SK-N-SH (cell line): ENCODE measurements at regions not wholly inside any gene's neighbourhood (a gene's known extent, or its start where the extent isn't known, plus 50 kb on each side); places are given as distances from the start of the nearest gene placed in this dataset.

ENCODE experiments used
- CTCF ChIA-PET: fragments of 300-600, 350-600 bp; formaldehyde crosslinking; extraction: SDS; loops from one replicate; lab custom pipeline; 2021; lab: Yijun Ruan, JAX
- POLR2A ChIA-PET: fragments of 350-600 bp; sonication (Branson Sonifier 250); formaldehyde crosslinking; extraction: SDS; loops from one replicate; lab custom pipeline; 2020; ENCODE audit warnings: antibody characterized with exemption, inconsistent platforms; lab: Yijun Ruan, JAX
- DNase-seq: peaks from one replicate; pipeline ENCODE4 v3.0.0; 2012
- H2AFZ ChIP-seq: fragments of 200-600 bp; sonication (generic); 2 replicates; pipeline ENCODE4 v1.8.1; 2016; ENCODE audit warnings: antibody characterized with exemption, mild to moderate bottlenecking, low read depth
- H3F3A ChIP-seq: fragments of 200-600 bp; sonication (generic); replicated peaks from 2 replicates; pipeline ENCODE3; 2016; ENCODE audit warnings: antibody characterized with exemption, mild to moderate bottlenecking; ENCODE audit not compliant: insufficient read depth
- H3K27ac ChIP-seq, 2 experiments: fragments of 200-500 bp in 1 of 2; fragments of 200-600 bp in 1 of 2; sonication (Bioruptor generic) in 1 of 2; sonication (generic), shearing (Covaris generic) in 1 of 2; 2 replicates each; pipeline versions ENCODE4 v1.5.1 to v1.6.1; 2014 to 2016; ENCODE audit warnings: low read depth in 2 of 2, inconsistent platforms in 1 of 2, low read length in 1 of 2, mild to moderate bottlenecking in 1 of 2, mixed read lengths in 1 of 2
- H3K27me3 ChIP-seq: fragments of 200-600 bp; sonication (generic), shearing (Covaris generic); 2 replicates; pipeline ENCODE4 v1.6.1; 2016; ENCODE audit warnings: mixed run types; ENCODE audit not compliant: insufficient read depth
- H3K36me3 ChIP-seq, 2 experiments: fragments of 200-500 bp in 1 of 2; fragments of 200-600 bp in 1 of 2; sonication (Bioruptor generic) in 1 of 2; sonication (generic) in 1 of 2; replicated peaks in 1 of 2; 2 replicates each; pipeline versions ENCODE3 to v1.5.1; 2014 to 2016; ENCODE audit warnings: low read length in 1 of 2, mild to moderate bottlenecking in 1 of 2; ENCODE audit not compliant: insufficient read depth in 2 of 2, control insufficient read depth in 1 of 2
- H3K4me1 ChIP-seq, 2 experiments: fragments of 200-500 bp in 1 of 2; fragments of 200-600 bp in 1 of 2; sonication (Bioruptor generic) in 1 of 2; sonication (generic), shearing (Covaris generic) in 1 of 2; 2 replicates each; pipeline versions ENCODE4 v1.5.1 to v1.6.1; 2014 to 2016; ENCODE audit warnings: low read depth in 1 of 2, low read length in 1 of 2, mixed run types in 1 of 2; ENCODE audit not compliant: insufficient read depth in 2 of 2, control insufficient read depth in 1 of 2
- H3K4me2 ChIP-seq: fragments of 200-600 bp; sonication (generic), shearing (Covaris generic); 2 replicates; pipeline ENCODE4 v1.6.1; 2017; ENCODE audit warnings: mixed run types
- H3K4me3 ChIP-seq, 2 experiments: fragments of 200-500 bp in 1 of 2; fragments of 200-600 bp in 1 of 2; sonication (Bioruptor generic) in 1 of 2; sonication (generic), shearing (Covaris generic) in 1 of 2; 2 replicates each; pipeline versions ENCODE4 v1.5.1 to v1.8.1; 2014 to 2016; ENCODE audit warnings: low read depth in 2 of 2, inconsistent platforms in 1 of 2, low read length in 1 of 2, mild to moderate bottlenecking in 1 of 2, mixed read lengths in 1 of 2, moderate library complexity in 1 of 2
- H3K79me2 ChIP-seq: fragments of 200-600 bp; sonication (generic); 2 replicates; pipeline ENCODE4 v1.8.1; 2017; ENCODE audit warnings: mild to moderate bottlenecking; ENCODE audit not compliant: insufficient read depth
- H3K9ac ChIP-seq: fragments of 200-600 bp; sonication (generic); 2 replicates; pipeline ENCODE4 v1.6.1; 2017; ENCODE audit warnings: mixed run types
- H3K9me2 ChIP-seq: fragments of 200-600 bp; sonication (generic); 2 replicates; pipeline ENCODE4 v1.6.1; 2017; ENCODE audit warnings: mixed run types
- H3K9me3 ChIP-seq: fragments of 200-600 bp; sonication (generic); 2 replicates; pipeline ENCODE4 v1.6.1; 2017; ENCODE audit warnings: mixed run types, mild to moderate bottlenecking, moderate library complexity
- H4K20me1 ChIP-seq: fragments of 200-600 bp; sonication (generic); 2 replicates; pipeline ENCODE4 v1.6.1; 2017; ENCODE audit warnings: mild to moderate bottlenecking, mixed run types; ENCODE audit not compliant: insufficient read depth
- CHD2 ChIP-seq: fragments of 150-350 bp; IDR thresholded peaks from 2 replicates; pipeline ENCODE4 v1.6.1; 2018; ENCODE audit warnings: low read length; ENCODE audit not compliant: partially characterized antibody
- ELF1 ChIP-seq: IDR thresholded peaks from 2 replicates; pipeline ENCODE4 v1.4.0; 2012
- EP300 ChIP-seq, 2 experiments: IDR thresholded peaks; 2 replicates each; pipeline versions ENCODE4 v1.4.0 to v1.6.1; 2012; ENCODE audit warnings: borderline replicate concordance in 1 of 2, low read depth in 1 of 2, low read length in 1 of 2
- FOSL2 ChIP-seq: IDR thresholded peaks from 2 replicates; pipeline ENCODE4 v1.4.0; 2012; ENCODE audit warnings: low read depth, mild to moderate bottlenecking, moderate library complexity, borderline replicate concordance
- FOXM1 ChIP-seq: IDR thresholded peaks from 2 replicates; pipeline ENCODE4 v1.4.0; 2012; ENCODE audit warnings: low read depth, mild to moderate bottlenecking
- GATA2 ChIP-seq: sonication (generic); formaldehyde crosslinking; IDR thresholded peaks from 2 replicates; pipeline ENCODE4 v1.5.0; 2020; ENCODE audit warnings: mild to moderate bottlenecking, missing genetic modification reagents
- JUND ChIP-seq: IDR thresholded peaks from 2 replicates; pipeline ENCODE4 v1.4.0; 2012
- NFIC ChIP-seq: IDR thresholded peaks from 2 replicates; pipeline ENCODE4 v1.4.0; 2012; ENCODE audit warnings: borderline replicate concordance
- POLR2AphosphoS5 ChIP-seq: IDR thresholded peaks from 2 replicates; pipeline ENCODE4 v1.6.1; 2012; ENCODE audit warnings: low read depth, low read length
- RAD21 ChIP-seq: IDR thresholded peaks from 2 replicates; pipeline ENCODE4 v1.6.1; 2012; ENCODE audit warnings: mild to moderate bottlenecking, low read length
- RCOR1 ChIP-seq: fragments of 150-350 bp; IDR thresholded peaks from 2 replicates; pipeline ENCODE4 v1.6.1; 2017; ENCODE audit warnings: antibody characterized with exemption, low read length
- RXRA ChIP-seq: IDR thresholded peaks from 2 replicates; pipeline ENCODE4 v1.4.0; 2012; ENCODE audit warnings: low read depth, mild to moderate bottlenecking, borderline replicate concordance
- TCF12 ChIP-seq: IDR thresholded peaks from 2 replicates; pipeline ENCODE4 v1.4.0; 2012
- WGBS: methylation state at CpG from one replicate; pipeline ENCODE4 v1.1.6; 2017; ENCODE audit warnings: low lambda C conversion rate; 5-methylcytosine and 5-hydroxymethylcytosine counted together
- TF ChIP-seq, protein P1 (sequence below): fragments of 150-350 bp; IDR thresholded peaks from 2 replicates; pipeline ENCODE4 v1.6.1; 2017; ENCODE audit warnings: antibody characterized with exemption, low read length, low read depth, borderline replicate concordance
- TF ChIP-seq, protein P2 (sequence below): IDR thresholded peaks from 2 replicates; pipeline ENCODE4 v1.4.0; 2012; ENCODE audit warnings: low read depth, borderline replicate concordance

DNA sequence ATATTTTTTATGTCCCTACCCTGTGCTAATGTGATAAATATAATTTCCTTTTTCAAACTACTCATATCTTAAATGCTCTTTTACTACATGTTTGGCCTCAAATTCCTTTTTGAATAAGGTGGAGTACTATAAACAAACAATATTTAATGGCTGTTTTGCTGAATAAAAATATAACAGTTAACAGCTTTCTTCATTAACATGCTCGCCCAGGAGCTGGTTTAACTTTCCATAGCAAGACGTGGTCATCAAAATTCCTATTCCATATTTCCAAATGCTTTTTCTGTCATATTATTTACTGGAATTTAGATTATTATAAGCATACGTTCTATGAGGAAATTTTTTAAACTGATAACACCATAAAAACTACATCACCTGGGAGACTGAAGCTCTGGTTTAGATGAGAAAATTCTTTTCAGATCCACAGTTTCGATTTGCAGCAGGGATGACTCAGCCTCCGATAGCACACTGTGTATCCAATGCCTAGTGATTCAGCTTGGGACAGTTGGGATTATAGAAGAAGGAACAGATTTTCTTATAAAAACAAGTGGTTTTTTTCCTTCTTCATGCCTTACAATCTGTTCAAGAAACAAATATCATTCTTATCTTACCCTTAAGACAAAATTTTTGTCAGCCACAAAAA is 129.1 kb downstream of the FBXO8 start:
- Histone ChIP-seq H3K9me2 (no peaks in the 10 kb centered on the region), H3K4me2 (peak overlapping the region; percentile 72), H3K9ac (peak overlapping the region; percentile 55), H3F3A (peaks cover 18% of the 10 kb centered on the region), H3K4me3 (peak overlapping the region; percentile 40 to 61), H3K79me2 (no peaks in the 10 kb centered on the region), H3K27me3 (no peaks in the 10 kb centered on the region), H2AFZ (peak overlapping the region; percentile 73), H3K27ac (peak overlapping the region; percentile 74 to 100), H3K36me3 (no peaks in the 10 kb centered on the region), H3K9me3 (no peaks in the 10 kb centered on the region), H3K4me1 (peaks cover 40 to 57% of the 10 kb centered on the region in 2 experiments; a peak in 3 of 4 replicates), H4K20me1 (no peaks in the 10 kb centered on the region)
- no peak for DNase-seq
- CTCF ChIA-PET: interaction anchor here (0.7 to 4.3 kb wide), 11 partner anchors 10 to 647 kb away, joined by 3 to 12 read pairs (median 4); partner anchors contain the start of gene HAND2
- WGBS: 5% methylated on average over 5 of the region's 5 CpGs
- peak; percentile 81 for TF ChIP-seq JUND
- TF ChIP-seq FOSL2: peak; percentile 79
- peak; percentile 40 to 47; a peak in 1 of 4 replicates for TF ChIP-seq EP300 (IDR thresholded peaks at IDR 0.05; ENCODE audit: borderline replicate concordance in 1 of 2, low read depth in 1 of 2, low read length in 1 of 2)
- 0 out of 2 replicates have a peak, but pooled peaks have one; percentile 14 for TF ChIP-seq RCOR1
- TF ChIP-seq CHD2: no peak
- no peak for TF ChIP-seq RXRA
- TF ChIP-seq, protein P1, sequence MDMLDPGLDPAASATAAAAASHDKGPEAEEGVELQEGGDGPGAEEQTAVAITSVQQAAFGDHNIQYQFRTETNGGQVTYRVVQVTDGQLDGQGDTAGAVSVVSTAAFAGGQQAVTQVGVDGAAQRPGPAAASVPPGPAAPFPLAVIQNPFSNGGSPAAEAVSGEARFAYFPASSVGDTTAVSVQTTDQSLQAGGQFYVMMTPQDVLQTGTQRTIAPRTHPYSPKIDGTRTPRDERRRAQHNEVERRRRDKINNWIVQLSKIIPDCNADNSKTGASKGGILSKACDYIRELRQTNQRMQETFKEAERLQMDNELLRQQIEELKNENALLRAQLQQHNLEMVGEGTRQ: no peak
- peak; percentile 50; the same call in 1 of the 2 replicates for TF ChIP-seq GATA2 (CRISPR knock-in tag)
- no peak for TF ChIP-seq NFIC
- peak; percentile 39 for TF ChIP-seq TCF12
- TF ChIP-seq FOXM1: no peak
- no peak for TF ChIP-seq ELF1
- no peak for TF ChIP-seq POLR2AphosphoS5
- peak; percentile 25; the same call in 1 of the 2 replicates for TF ChIP-seq RAD21
- TF ChIP-seq, protein P2, sequence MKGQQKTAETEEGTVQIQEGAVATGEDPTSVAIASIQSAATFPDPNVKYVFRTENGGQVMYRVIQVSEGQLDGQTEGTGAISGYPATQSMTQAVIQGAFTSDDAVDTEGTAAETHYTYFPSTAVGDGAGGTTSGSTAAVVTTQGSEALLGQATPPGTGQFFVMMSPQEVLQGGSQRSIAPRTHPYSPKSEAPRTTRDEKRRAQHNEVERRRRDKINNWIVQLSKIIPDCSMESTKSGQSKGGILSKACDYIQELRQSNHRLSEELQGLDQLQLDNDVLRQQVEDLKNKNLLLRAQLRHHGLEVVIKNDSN: no peak
- POLR2A ChIA-PET: interaction anchor here (0.7 to 3.6 kb wide), 18 partner anchors 11 to 645 kb away, joined by 3 to 29 read pairs (median 6); partner anchors contain the start of gene HAND2
